ENCODE measurements at regions not wholly inside any gene's neighbourhood (a gene's known extent, or its start where the extent isn't known, plus 50 kb on each side); places are given as distances from the start of the nearest gene placed in this dataset.

DNA sequence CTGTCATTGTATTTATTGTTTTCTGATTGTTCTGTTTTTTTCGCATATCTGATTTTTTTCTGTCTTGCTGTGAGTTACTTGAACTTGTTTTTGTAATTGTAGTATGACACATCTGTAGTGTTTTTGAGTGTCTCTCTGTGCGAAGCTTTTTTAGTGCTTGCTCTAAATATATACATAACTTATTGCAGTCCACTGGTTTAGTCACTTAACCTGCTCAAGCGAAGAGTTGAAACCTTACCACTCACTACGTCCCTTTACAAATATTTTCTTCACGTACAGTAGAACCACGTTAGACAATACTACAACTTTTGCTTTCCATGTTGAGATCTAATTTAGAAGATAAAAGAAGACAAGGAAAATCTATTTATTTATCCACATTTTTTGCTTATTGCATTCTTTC is 713.0 kb upstream of the GRM7 start:
- no peak overlapping the region for H3K27ac ChIP-seq (ENCODE audit: low read length)

GRCh38 chr3:6155650-6156338 is 705.1 kb upstream of the GRM7 start:
- Histone ChIP-seq H2AFZ (ENCODE audit: low read depth, low read length) (no peak overlapping the region), H3K79me2 (replicated peaks; ENCODE audit: insufficient read depth, low read length) (no peaks in the 10 kb centered on the region), H3K36me3 (ENCODE audit: insufficient read depth, low read length) (no peaks in the 10 kb centered on the region), H4K20me1 (ENCODE audit: insufficient read depth) (no peaks in the 10 kb centered on the region), H3K4me3 (ENCODE audit: low read length) (no peak overlapping the region), H3K4me2 (ENCODE audit: low read length) (no peak overlapping the region), H3K27me3 (ENCODE audit: insufficient read depth, low read depth, low read length) (no peaks in the 10 kb centered on the region), H3K9ac (ENCODE audit: low read length) (no peak overlapping the region), H3F3A (ENCODE audit: insufficient read depth, low read length, poor library complexity, severe bottlenecking) (no peaks in the 10 kb centered on the region), H3K27ac (ENCODE audit: low read length) (no peak overlapping the region), H3K9me2 (ENCODE audit: insufficient read depth, low read length) (no peaks in the 10 kb centered on the region), H3K9me3 (ENCODE audit: low read length) (no peaks in the 10 kb centered on the region)
- TF ChIP-seq EZH2 (IDR thresholded peaks at IDR 0.05; ENCODE audit: borderline replicate concordance, insufficient read depth, low read length, poor library complexity, severe bottlenecking): no peak
- TF ChIP-seq POLR2AphosphoS5 (IDR thresholded peaks at IDR 0.05): no peak
- TF ChIP-seq MXI1 (conservative IDR thresholded peaks at IDR 0.05; ENCODE audit: poor library complexity, severe bottlenecking): no peak
- TF ChIP-seq EP300 (conservative IDR thresholded peaks at IDR 0.05; ENCODE audit: poor library complexity, severe bottlenecking): no peak

More for the DNA sequence above, 713.0 kb upstream of the GRM7 start:
- Histone ChIP-seq H2AFZ (ENCODE audit: low read depth, low read length) (no peak overlapping the region), H3K79me2 (replicated peaks; ENCODE audit: insufficient read depth, low read length) (no peaks in the 10 kb centered on the region), H3K9me2 (ENCODE audit: insufficient read depth, low read length) (no peaks in the 10 kb centered on the region), H3K4me3 (ENCODE audit: low read length) (no peak overlapping the region), H3K36me3 (ENCODE audit: insufficient read depth, low read length) (no peaks in the 10 kb centered on the region), H4K20me1 (ENCODE audit: insufficient read depth) (no peaks in the 10 kb centered on the region), H3K9me3 (ENCODE audit: low read length) (no peaks in the 10 kb centered on the region), H3K4me2 (ENCODE audit: low read length) (no peak overlapping the region), H3K27me3 (ENCODE audit: insufficient read depth, low read depth, low read length) (no peaks in the 10 kb centered on the region), H3K9ac (ENCODE audit: low read length) (no peak overlapping the region), H3F3A (ENCODE audit: insufficient read depth, low read length, poor library complexity, severe bottlenecking) (no peaks in the 10 kb centered on the region)
- TF ChIP-seq SMC3 (conservative IDR thresholded peaks at IDR 0.05; ENCODE audit: poor library complexity): no peak
- TF ChIP-seq POLR2AphosphoS5 (IDR thresholded peaks at IDR 0.05): no peak
- TF ChIP-seq CTCF (IDR thresholded peaks at IDR 0.05; ENCODE audit: poor library complexity, severe bottlenecking): no peak
- no peak for TF ChIP-seq EP300 (conservative IDR thresholded peaks at IDR 0.05; ENCODE audit: poor library complexity, severe bottlenecking)
- TF ChIP-seq REST (IDR thresholded peaks at IDR 0.05; ENCODE audit: borderline replicate concordance): no peak
- TF ChIP-seq EZH2 (IDR thresholded peaks at IDR 0.05; ENCODE audit: borderline replicate concordance, insufficient read depth, low read length, poor library complexity, severe bottlenecking): no peak
- TF ChIP-seq MXI1 (conservative IDR thresholded peaks at IDR 0.05; ENCODE audit: poor library complexity, severe bottlenecking): no peak
- TF ChIP-seq TAF1 (IDR thresholded peaks at IDR 0.05; ENCODE audit: low read depth): no peak
